ENCODE measurements at regions not wholly inside any gene's neighbourhood (a gene's known extent, or its start where the extent isn't known, plus 50 kb on each side); places are given as distances from the start of the nearest gene placed in this dataset.

GRCh38 chr12:113577464-113578129 lies 105.9 kb upstream of the LHX5 start:
- no peaks in the 10 kb centered on the region for H3K36me3 Mint-ChIP-seq
- ChIA-PET CTCF (no interaction called here), POLR2A (no interaction called here)

DNA sequence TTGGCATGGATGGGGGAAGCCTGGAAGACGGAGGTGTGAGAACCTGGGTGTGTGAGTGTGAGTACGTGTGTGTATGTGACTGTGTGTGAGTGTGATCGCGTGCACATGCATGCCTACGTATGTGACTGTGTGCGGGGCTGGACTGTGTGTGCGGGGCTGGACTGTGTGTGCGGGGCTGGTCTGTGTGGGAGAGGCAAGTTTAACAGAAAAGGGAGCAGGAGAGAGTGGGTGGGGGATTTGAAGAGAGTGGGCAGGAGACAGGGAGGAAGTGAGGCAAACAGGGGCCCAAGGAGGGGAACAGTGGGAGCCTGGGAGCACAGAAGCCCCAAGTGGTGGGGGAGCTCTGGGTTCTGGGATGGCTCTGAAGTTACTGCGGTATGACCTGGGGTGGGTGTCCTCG lies 103.7 kb upstream of the LHX5 start:
- Mint-ChIP-seq H3K9me3 (peaks cover 0 to 4% (median 0%) of the 10 kb centered on the region in 5 donors), H3K4me1 (no peaks in the 10 kb centered on the region), H3K27me3 (peaks cover 9 to 33% of the 10 kb centered on the region in 2 donors), H3K27ac (no peak overlapping the region), H3K36me3 (no peaks in the 10 kb centered on the region), H3K4me3 (no peak overlapping the region)
- no peak for DNase-seq
- H3K4me1 ChIP-seq (ENCODE audit: insufficient read depth, low read length): no peaks in the 10 kb centered on the region
- POLR2A ChIA-PET: no interaction called here
- H3K27me3 ChIP-seq (ENCODE audit: insufficient read depth, low read length, poor library complexity, severe bottlenecking): peaks cover 4% of the 10 kb centered on the region
- CTCF ChIA-PET: no interaction called here
- H3K36me3 ChIP-seq (ENCODE audit: insufficient read depth, low read length): no peaks in the 10 kb centered on the region
- H3K4me3 ChIP-seq (ENCODE audit: low read length): no peak overlapping the region
- no peak overlapping the region for H3K27ac ChIP-seq (ENCODE audit: low read depth, low read length)
- no peaks in the 10 kb centered on the region for H3K9me3 ChIP-seq (ENCODE audit: low read length)

More at GRCh38 chr12:113577464-113578129, 105.9 kb upstream of the LHX5 start:
- no peak overlapping the region for H3K27ac Mint-ChIP-seq
- no peaks in the 10 kb centered on the region for H3K4me1 Mint-ChIP-seq
- DNase-seq: no peak
- Histone ChIP-seq H3K27ac (ENCODE audit: low read depth, low read length) (no peak overlapping the region), H3K4me1 (ENCODE audit: insufficient read depth, low read length) (no peaks in the 10 kb centered on the region), H3K27me3 (ENCODE audit: insufficient read depth, low read length, poor library complexity, severe bottlenecking) (peaks cover 4% of the 10 kb centered on the region), H3K36me3 (ENCODE audit: insufficient read depth, low read length) (no peaks in the 10 kb centered on the region), H3K9me3 (ENCODE audit: low read length) (no peaks in the 10 kb centered on the region), H3K4me3 (ENCODE audit: low read length) (no peak overlapping the region)
- no peak overlapping the region for H3K4me3 Mint-ChIP-seq
- peaks cover 15 to 43% of the 10 kb centered on the region in 2 donors for H3K27me3 Mint-ChIP-seq
- peaks cover 5 to 9% (median 6%) of the 10 kb centered on the region in 5 donors for H3K9me3 Mint-ChIP-seq

GRCh38 chr12:113573148-113573547 lies 101.5 kb upstream of the LHX5 start:
- no peak for DNase-seq
- ChIA-PET POLR2A (no interaction called here), CTCF (no interaction called here)
- no peak overlapping the region for H3K27ac Mint-ChIP-seq
- no peaks in the 10 kb centered on the region for H3K4me1 Mint-ChIP-seq
- no peak overlapping the region for H3K4me3 Mint-ChIP-seq
- no peak overlapping the region for H3K27ac ChIP-seq (ENCODE audit: low read depth, low read length)
- H3K36me3 Mint-ChIP-seq: no peaks in the 10 kb centered on the region
- no peak overlapping the region for H3K4me3 ChIP-seq (ENCODE audit: low read length)
- peaks cover 4% of the 10 kb centered on the region for H3K27me3 ChIP-seq (ENCODE audit: insufficient read depth, low read length, poor library complexity, severe bottlenecking)
- H3K9me3 ChIP-seq (ENCODE audit: low read length): no peaks in the 10 kb centered on the region
- no peaks in the 10 kb centered on the region for H3K4me1 ChIP-seq (ENCODE audit: insufficient read depth, low read length)
- H3K27me3 Mint-ChIP-seq: peaks cover 9 to 20% of the 10 kb centered on the region in 2 donors
- no peaks in the 10 kb centered on the region for H3K36me3 ChIP-seq (ENCODE audit: insufficient read depth, low read length)
- peaks cover 0 to 4% (median 0%) of the 10 kb centered on the region in 5 donors for H3K9me3 Mint-ChIP-seq

- Mint-ChIP-seq H3K4me3 (no peak overlapping the region), H3K27me3 (peaks cover 0 to 19% of the 10 kb centered on the region in 2 donors), H3K27ac (no peak overlapping the region), H3K36me3 (no peaks in the 10 kb centered on the region), H3K9me3 (peaks cover 0 to 5% (median 0%) of the 10 kb centered on the region in 5 donors), H3K4me1 (no peaks in the 10 kb centered on the region)
- H3K27ac ChIP-seq (ENCODE audit: low read depth, low read length): no peak overlapping the region
- no peaks in the 10 kb centered on the region for H3K4me1 ChIP-seq (ENCODE audit: insufficient read depth, low read length)
- H3K4me3 ChIP-seq (ENCODE audit: low read length): no peak overlapping the region
- H3K36me3 ChIP-seq (ENCODE audit: insufficient read depth, low read length): no peaks in the 10 kb centered on the region
- CTCF ChIA-PET: no interaction called here
- H3K9me3 ChIP-seq (ENCODE audit: low read length): no peaks in the 10 kb centered on the region
- H3K27me3 ChIP-seq (ENCODE audit: insufficient read depth, low read length, poor library complexity, severe bottlenecking): peaks cover 4% of the 10 kb centered on the region
- POLR2A ChIA-PET: no interaction called here
- DNase-seq: no peak
These were observed 100.0 kb upstream of the LHX5 start for GRCh38 chr12:113571713-113572112.

GRCh38 chr12:113569806-113570205 lies 98.1 kb upstream of the LHX5 start:
- ChIA-PET CTCF (no interaction called here), POLR2A (no interaction called here)
- Mint-ChIP-seq H3K27me3 (peaks cover 3 to 14% of the 10 kb centered on the region in 2 donors), H3K36me3 (no peaks in the 10 kb centered on the region), H3K27ac (no peak overlapping the region), H3K4me3 (no peak overlapping the region), H3K4me1 (no peaks in the 10 kb centered on the region), H3K9me3 (peaks cover 0 to 10% (median 0%) of the 10 kb centered on the region in 5 donors)
- H3K9me3 ChIP-seq (ENCODE audit: low read length): no peaks in the 10 kb centered on the region
- H3K27me3 ChIP-seq (ENCODE audit: insufficient read depth, low read length, poor library complexity, severe bottlenecking): no peaks in the 10 kb centered on the region
- H3K27ac ChIP-seq (ENCODE audit: low read depth, low read length): no peak overlapping the region
- no peak for DNase-seq
- no peaks in the 10 kb centered on the region for H3K36me3 ChIP-seq (ENCODE audit: insufficient read depth, low read length)
- H3K4me3 ChIP-seq (ENCODE audit: low read length): no peak overlapping the region
- no peaks in the 10 kb centered on the region for H3K4me1 ChIP-seq (ENCODE audit: insufficient read depth, low read length)

DNA sequence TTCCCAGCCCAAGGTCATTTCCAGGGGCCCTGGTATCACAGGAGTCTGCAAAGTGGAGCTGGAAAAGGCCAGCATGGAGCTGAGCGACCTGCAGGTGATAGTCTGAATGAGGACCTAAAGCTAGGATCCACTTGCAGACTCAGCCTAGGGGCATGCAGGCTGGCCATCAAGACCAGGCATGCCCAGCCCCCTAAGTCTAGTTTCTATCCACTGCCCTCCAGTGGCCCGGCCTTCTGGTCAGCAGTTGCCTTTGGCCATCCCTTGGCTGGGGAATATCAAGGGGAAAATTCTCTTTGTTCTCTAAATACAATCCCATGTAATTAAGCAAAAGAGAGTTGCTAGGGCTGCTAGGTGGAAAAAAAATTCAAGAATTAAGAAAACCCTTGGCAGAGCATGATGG lies 96.3 kb upstream of the LHX5 start:
- H3K27me3 Mint-ChIP-seq: peaks cover 9 to 29% of the 10 kb centered on the region in 2 donors
- no peaks in the 10 kb centered on the region for H3K9me3 ChIP-seq (ENCODE audit: low read length)
- ChIA-PET POLR2A (no interaction called here), CTCF (no interaction called here)
- no peak overlapping the region for H3K4me3 Mint-ChIP-seq
- no peaks in the 10 kb centered on the region for H3K36me3 ChIP-seq (ENCODE audit: insufficient read depth, low read length)
- no peak overlapping the region for H3K27ac ChIP-seq (ENCODE audit: low read depth, low read length)
- H3K4me1 ChIP-seq (ENCODE audit: insufficient read depth, low read length): no peaks in the 10 kb centered on the region
- DNase-seq: no peak
- no peaks in the 10 kb centered on the region for H3K4me1 Mint-ChIP-seq
- no peak overlapping the region for H3K27ac Mint-ChIP-seq
- peaks cover 0 to 11% (median 2%) of the 10 kb centered on the region in 5 donors for H3K9me3 Mint-ChIP-seq
- no peak overlapping the region for H3K4me3 ChIP-seq (ENCODE audit: low read length)
- no peaks in the 10 kb centered on the region for H3K36me3 Mint-ChIP-seq
- H3K27me3 ChIP-seq (ENCODE audit: insufficient read depth, low read length, poor library complexity, severe bottlenecking): no peaks in the 10 kb centered on the region

- ChIA-PET CTCF (no interaction called here), POLR2A (no interaction called here)
- H3K4me3 ChIP-seq (ENCODE audit: low read length): no peak overlapping the region
- DNase-seq: no peak
- peaks cover 9 to 39% of the 10 kb centered on the region in 2 donors for H3K27me3 Mint-ChIP-seq
- no peak overlapping the region for H3K27ac Mint-ChIP-seq
- H3K4me3 Mint-ChIP-seq: no peak overlapping the region
- no peaks in the 10 kb centered on the region for H3K4me1 Mint-ChIP-seq
- no peaks in the 10 kb centered on the region for H3K9me3 ChIP-seq (ENCODE audit: low read length)
- H3K27me3 ChIP-seq (ENCODE audit: insufficient read depth, low read length, poor library complexity, severe bottlenecking): no peaks in the 10 kb centered on the region
- no peak overlapping the region for H3K27ac ChIP-seq (ENCODE audit: low read depth, low read length)
- H3K36me3 Mint-ChIP-seq: no peaks in the 10 kb centered on the region
- no peaks in the 10 kb centered on the region for H3K4me1 ChIP-seq (ENCODE audit: insufficient read depth, low read length)
- H3K36me3 ChIP-seq (ENCODE audit: insufficient read depth, low read length): no peaks in the 10 kb centered on the region
- H3K9me3 Mint-ChIP-seq: peaks cover 0 to 11% (median 2%) of the 10 kb centered on the region in 5 donors
These were observed 93.7 kb upstream of the LHX5 start for GRCh38 chr12:113565368-113565767.

DNA sequence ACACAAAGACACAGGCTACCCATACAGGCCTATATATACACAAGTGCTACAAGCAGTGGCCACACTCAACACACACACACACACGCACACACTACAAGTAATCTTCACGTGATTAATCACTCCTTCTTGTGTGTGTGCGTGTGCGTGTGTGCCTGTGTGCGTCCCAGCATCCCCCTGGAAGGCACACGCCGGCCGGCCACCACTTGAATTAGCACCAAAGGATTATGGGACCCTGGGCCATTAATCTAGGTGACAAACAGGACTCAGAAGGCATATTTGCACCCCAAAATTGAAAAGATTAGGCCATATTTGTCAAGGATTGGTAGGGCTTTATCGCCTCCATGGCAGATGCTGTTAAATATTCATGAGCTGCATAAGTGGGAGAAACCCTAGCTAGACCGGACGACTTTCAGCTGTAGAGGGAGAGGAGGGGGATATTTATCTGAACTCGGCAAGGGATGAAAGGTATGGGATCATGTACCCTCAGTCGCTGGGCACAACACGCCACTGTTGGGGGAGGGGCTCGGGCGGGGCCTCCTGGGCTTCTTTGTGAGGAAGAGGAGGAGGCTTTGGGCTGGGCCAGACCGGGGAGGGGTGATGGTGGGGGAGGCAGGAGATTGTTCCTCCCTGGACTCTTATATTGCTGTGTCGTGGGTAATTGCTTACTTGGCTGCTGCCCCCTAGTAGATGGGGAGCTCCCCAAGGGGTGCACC lies 89.6 kb upstream of the LHX5 start:
- Histone ChIP-seq H3K27me3 (ENCODE audit: insufficient read depth, low read length, poor library complexity, severe bottlenecking) (no peaks in the 10 kb centered on the region), H3K4me1 (ENCODE audit: insufficient read depth, low read length) (no peaks in the 10 kb centered on the region), H3K36me3 (ENCODE audit: insufficient read depth, low read length) (no peaks in the 10 kb centered on the region), H3K9me3 (ENCODE audit: low read length) (no peaks in the 10 kb centered on the region), H3K4me3 (ENCODE audit: low read length) (no peak overlapping the region), H3K27ac (ENCODE audit: low read depth, low read length) (no peak overlapping the region)
- Mint-ChIP-seq H3K27me3 (peaks cover 12 to 35% of the 10 kb centered on the region in 2 donors), H3K27ac (no peak overlapping the region), H3K4me1 (no peaks in the 10 kb centered on the region), H3K4me3 (no peak overlapping the region), H3K36me3 (no peaks in the 10 kb centered on the region), H3K9me3 (peaks cover 0 to 6% (median 2%) of the 10 kb centered on the region in 5 donors)
- DNase-seq: no peak
- POLR2A ChIA-PET: no interaction called here
- CTCF ChIA-PET: no interaction called here

Measured in CD8-positive, alpha-beta memory T cell (primary cell).